Endodermal cell (in vitro differentiated cells): ENCODE measurements at regions not wholly inside any gene's neighbourhood (a gene's known extent, or its start where the extent isn't known, plus 50 kb on each side); places are given as distances from the start of the nearest gene placed in this dataset.
A peak's percentile ranks its signal among the peaks of the same experiment; 100 is the strongest.
"Not testable (repeated sequence)": the region's sequence is repeated elsewhere in the genome, so short reads cannot be mapped to it uniquely, and the experiment has no call there.

Source experiments
- DNase-seq: peaks from one replicate; pipeline ENCODE4 v3.0.0-alpha.2; 2017
- H3K27ac ChIP-seq: 2 replicates; pipeline ENCODE4 v1.5.1; 2013; ENCODE audit warnings: mild to moderate bottlenecking, low read depth, low read length, moderate library complexity
- H3K27me3 ChIP-seq: 2 replicates; pipeline ENCODE4 v1.6.1; 2013; ENCODE audit warnings: mild to moderate bottlenecking, low read length, moderate library complexity; ENCODE audit not compliant: insufficient read depth, control insufficient read depth, poor library complexity, severe bottlenecking
- H3K36me3 ChIP-seq: 2 replicates; pipeline ENCODE4 v1.7.0; 2013; ENCODE audit warnings: mild to moderate bottlenecking, low read length, moderate library complexity; ENCODE audit not compliant: control insufficient read depth, insufficient read depth
- H3K4me1 ChIP-seq: one replicate; pipeline ENCODE4 v1.7.0; 2013; ENCODE audit warnings: low read length; ENCODE audit not compliant: control insufficient read depth, insufficient read depth
- H3K4me3 ChIP-seq: 2 replicates; pipeline ENCODE4 v1.5.1; 2013; ENCODE audit warnings: mild to moderate bottlenecking, low read length, moderate library complexity
- H3K9ac ChIP-seq: 2 replicates; pipeline ENCODE4 v1.6.1; 2013; ENCODE audit warnings: mild to moderate bottlenecking, low read length, moderate library complexity; ENCODE audit not compliant: poor library complexity, severe bottlenecking; ENCODE audit errors: extremely low read depth
- H3K9me3 ChIP-seq: 2 replicates; pipeline ENCODE4 v1.6.1; 2013; ENCODE audit warnings: mild to moderate bottlenecking, low read length, moderate library complexity; ENCODE audit not compliant: control insufficient read depth
- H3K27ac Mint-ChIP-seq: 2 replicates; pipeline ENCODE4 v1.8.0; 2020; ENCODE audit warnings: mixed read lengths
- H3K27me3 Mint-ChIP-seq: 2 replicates; pipeline ENCODE4 v1.8.0; 2021; ENCODE audit warnings: mild to moderate bottlenecking, mixed read lengths; ENCODE audit not compliant: insufficient read depth
- H3K36me3 Mint-ChIP-seq: 2 replicates; pipeline ENCODE4 v1.8.0; 2020; ENCODE audit warnings: low read depth, mixed read lengths
- H3K4me1 Mint-ChIP-seq: 2 replicates; pipeline ENCODE4 v1.8.0; 2020; ENCODE audit warnings: mixed read lengths
- H3K4me3 Mint-ChIP-seq: 2 replicates; pipeline ENCODE4 v1.8.0; 2020; ENCODE audit warnings: mild to moderate bottlenecking, moderate library complexity, mixed read lengths
- H3K9me3 Mint-ChIP-seq: 2 replicates; pipeline ENCODE4 v1.8.0; 2020; ENCODE audit warnings: mild to moderate bottlenecking, mixed read lengths
- whole genome bisulfite sequencing, 2 experiments: methylation state at CpG; one replicate each; pipeline versions ENCODE4 v1.1.5 to v1.1.7; 2013; ENCODE audit warnings: missing lambda C conversion rate in 2 of 2, mixed read lengths in 1 of 2; ENCODE audit not compliant: insufficient coverage in 1 of 2, insufficient read length in 1 of 2; 5-methylcytosine and 5-hydroxymethylcytosine counted together
- TF ChIP-seq, protein P1 (sequence below): fragments of 200-600 bp; sonication (generic); conservative IDR thresholded peaks from 2 replicates; pipeline ENCODE4 v1.5.0; 2021; ENCODE audit warnings: antibody characterized with exemption, mild to moderate bottlenecking

DNA sequence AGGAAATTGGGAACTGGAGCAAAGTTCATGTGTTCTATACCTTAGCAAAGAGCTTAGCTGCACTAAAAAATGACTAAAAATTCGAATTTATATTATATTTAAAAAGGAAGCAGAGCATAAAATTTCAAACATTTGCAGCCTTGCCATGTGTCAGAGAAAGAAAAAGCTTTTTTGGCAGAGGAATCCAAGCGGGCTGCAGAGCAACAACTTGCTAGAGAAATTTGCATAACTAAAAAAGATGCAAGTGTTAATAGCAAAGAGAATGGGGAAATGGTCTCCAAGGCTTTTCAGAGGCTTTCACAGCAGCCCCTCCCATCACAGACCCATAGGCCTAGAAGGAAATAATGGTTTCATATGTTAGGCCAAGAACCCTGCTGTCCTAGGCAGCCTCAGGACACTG lies 1315.9 kb downstream of the DSC3 start:
- Mint-ChIP-seq H3K4me1 (no peaks in the 10 kb centered on the region), H3K4me3 (no peak overlapping the region), H3K27me3 (no peaks in the 10 kb centered on the region), H3K27ac (no peak overlapping the region), H3K9me3 (peaks cover 21% of the 10 kb centered on the region), H3K36me3 (no peaks in the 10 kb centered on the region)
- Histone ChIP-seq H3K36me3 (no peaks in the 10 kb centered on the region), H3K9me3 (no peaks in the 10 kb centered on the region), H3K27ac (no peak overlapping the region), H3K27me3 (no peaks in the 10 kb centered on the region), H3K4me1 (no peaks in the 10 kb centered on the region), H3K9ac (no peak overlapping the region), H3K4me3 (no peak overlapping the region)
- DNase-seq = peak; percentile 33
- WGBS, 2 experiments = 47% methylated on average over 2 of the region's 2 CpGs; no CpG with 5 or more reads in 1 of the 2 experiments
- TF ChIP-seq, protein P1, sequence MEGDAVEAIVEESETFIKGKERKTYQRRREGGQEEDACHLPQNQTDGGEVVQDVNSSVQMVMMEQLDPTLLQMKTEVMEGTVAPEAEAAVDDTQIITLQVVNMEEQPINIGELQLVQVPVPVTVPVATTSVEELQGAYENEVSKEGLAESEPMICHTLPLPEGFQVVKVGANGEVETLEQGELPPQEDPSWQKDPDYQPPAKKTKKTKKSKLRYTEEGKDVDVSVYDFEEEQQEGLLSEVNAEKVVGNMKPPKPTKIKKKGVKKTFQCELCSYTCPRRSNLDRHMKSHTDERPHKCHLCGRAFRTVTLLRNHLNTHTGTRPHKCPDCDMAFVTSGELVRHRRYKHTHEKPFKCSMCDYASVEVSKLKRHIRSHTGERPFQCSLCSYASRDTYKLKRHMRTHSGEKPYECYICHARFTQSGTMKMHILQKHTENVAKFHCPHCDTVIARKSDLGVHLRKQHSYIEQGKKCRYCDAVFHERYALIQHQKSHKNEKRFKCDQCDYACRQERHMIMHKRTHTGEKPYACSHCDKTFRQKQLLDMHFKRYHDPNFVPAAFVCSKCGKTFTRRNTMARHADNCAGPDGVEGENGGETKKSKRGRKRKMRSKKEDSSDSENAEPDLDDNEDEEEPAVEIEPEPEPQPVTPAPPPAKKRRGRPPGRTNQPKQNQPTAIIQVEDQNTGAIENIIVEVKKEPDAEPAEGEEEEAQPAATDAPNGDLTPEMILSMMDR = no peak

GRCh38 chr18:29723486-29723885 lies 1319.1 kb downstream of the DSC3 start:
- not testable (repeated sequence) for H3K27ac Mint-ChIP-seq, H3K4me1 Mint-ChIP-seq, H3K4me1 ChIP-seq, H3K36me3 Mint-ChIP-seq, H3K4me3 Mint-ChIP-seq, DNase-seq, H3K27ac ChIP-seq, H3K36me3 ChIP-seq, H3K4me3 ChIP-seq, H3K9me3 ChIP-seq, H3K27me3 Mint-ChIP-seq, H3K27me3 ChIP-seq, H3K9ac ChIP-seq
- H3K9me3 Mint-ChIP-seq = peaks cover 21% of the 10 kb centered on the region
- WGBS, 2 experiments = 93% methylated on average over 18 of the region's 21 CpGs; no CpG with 5 or more reads in 1 of the 2 experiments

- not testable (repeated sequence) for H3K9ac ChIP-seq, H3K27ac ChIP-seq, DNase-seq, H3K36me3 Mint-ChIP-seq, H3K4me1 Mint-ChIP-seq, H3K4me3 Mint-ChIP-seq, H3K9me3 Mint-ChIP-seq, H3K4me1 ChIP-seq, H3K27ac Mint-ChIP-seq, H3K4me3 ChIP-seq, H3K27me3 Mint-ChIP-seq, H3K27me3 ChIP-seq, H3K9me3 ChIP-seq, H3K36me3 ChIP-seq
- 92 to 97% methylated on average over 4 to 8 of the region's 8 CpGs for WGBS, 2 experiments
Measured at GRCh38 chr18:29715960-29716359, 1326.6 kb downstream of the DSC3 start.

- no peak overlapping the region for H3K4me3 ChIP-seq
- no peak overlapping the region for H3K27ac ChIP-seq
- Mint-ChIP-seq H3K4me3 (no peak overlapping the region), H3K27ac (no peak overlapping the region), H3K36me3 (no peaks in the 10 kb centered on the region), H3K27me3 (no peaks in the 10 kb centered on the region), H3K4me1 (no peaks in the 10 kb centered on the region), H3K9me3 (no peaks in the 10 kb centered on the region)
- 94 to 95% methylated on average over 5 of the region's 5 CpGs for WGBS, 2 experiments
- no peaks in the 10 kb centered on the region for H3K27me3 ChIP-seq
- H3K36me3 ChIP-seq = no peaks in the 10 kb centered on the region
- H3K9ac ChIP-seq = no peak overlapping the region
- no peaks in the 10 kb centered on the region for H3K9me3 ChIP-seq
- H3K4me1 ChIP-seq = no peaks in the 10 kb centered on the region
- no peak for DNase-seq
- TF ChIP-seq, protein P1 = no peak
Measured at GRCh38 chr18:29712785-29713184, 1329.8 kb downstream of the DSC3 start.
